HG03520 (cell line): ENCODE measurements at regions not wholly inside any gene's neighbourhood (a gene's known extent, or its start where the extent isn't known, plus 50 kb on each side); places are given as distances from the start of the nearest gene placed in this dataset.

Experiments
- ATAC-seq: cut with Tn5 transposase; IDR thresholded peaks from one replicate; pipeline ENCODE4 v1.9.1; 2021; ENCODE audit warnings: mild to moderate bottlenecking, moderate library complexity; ENCODE audit not compliant: unreplicated experiment

- ATAC-seq, result no peak
Observed at GRCh38 chr9:118281772-118282171, 577.6 kb downstream of the TLR4 start.

- ATAC-seq, result no peak
Observed at GRCh38 chr9:118283488-118283887, 579.3 kb downstream of the TLR4 start.

GRCh38 chr9:118290116-118290515, 585.9 kb downstream of the TLR4 start:
- no peak for ATAC-seq

GRCh38 chr9:118295413-118295812, 591.2 kb downstream of the TLR4 start:
- no peak for ATAC-seq

- ATAC-seq, result no peak
Observed at GRCh38 chr9:118302721-118303120, 598.5 kb downstream of the TLR4 start.

- no peak for ATAC-seq
Observed at GRCh38 chr9:118303216-118303615, 599.0 kb downstream of the TLR4 start.

- no peak for ATAC-seq
Observed at GRCh38 chr9:118305331-118305730, 601.1 kb downstream of the TLR4 start.

GRCh38 chr9:118306801-118307200, 602.6 kb downstream of the TLR4 start:
- no peak for ATAC-seq

GRCh38 chr9:118313965-118314364, 609.8 kb downstream of the TLR4 start:
- ATAC-seq, result no peak

- no peak for ATAC-seq
Observed at GRCh38 chr9:118316831-118317343, 612.7 kb downstream of the TLR4 start.

- no peak for ATAC-seq
Observed at GRCh38 chr9:118318770-118319431, 614.7 kb downstream of the TLR4 start.

GRCh38 chr9:118321788-118322187, 617.6 kb downstream of the TLR4 start:
- ATAC-seq, result no peak

- ATAC-seq, result no peak
Observed at GRCh38 chr9:118324706-118325105, 620.5 kb downstream of the TLR4 start.

GRCh38 chr9:118325757-118326156, 621.6 kb downstream of the TLR4 start:
- ATAC-seq, result no peak

GRCh38 chr9:118326326-118326725, 622.1 kb downstream of the TLR4 start:
- no peak for ATAC-seq

GRCh38 chr9:118330191-118330986, 626.2 kb downstream of the TLR4 start:
- ATAC-seq, result no peak

GRCh38 chr9:118331622-118332045, 627.4 kb downstream of the TLR4 start:
- no peak for ATAC-seq

GRCh38 chr9:118336250-118336942, 632.2 kb downstream of the TLR4 start:
- ATAC-seq, result no peak

GRCh38 chr9:118336943-118337330, 632.7 kb downstream of the TLR4 start:
- no peak for ATAC-seq

- ATAC-seq, result no peak
Observed at GRCh38 chr9:118360036-118360435, 655.8 kb downstream of the TLR4 start.

- no peak for ATAC-seq
Observed at GRCh38 chr9:118362123-118362522, 657.9 kb downstream of the TLR4 start.

GRCh38 chr9:118362596-118362995, 658.4 kb downstream of the TLR4 start:
- ATAC-seq, result no peak
